Stimulated activated CD4-positive, alpha-beta T cell treated with anti-CD3 and anti-CD28 coated beads, TNF-alpha, amount 100 ng/mL, for 24 hours (primary cell): ENCODE measurements at regions not wholly inside any gene's neighbourhood (a gene's known extent, or its start where the extent isn't known, plus 50 kb on each side); places are given as distances from the start of the nearest gene placed in this dataset.
"Not testable (repeated sequence)": the region's sequence is repeated elsewhere in the genome, so short reads cannot be mapped to it uniquely, and the experiment has no call there.

Experiments
- DNase-seq, 3 experiments: peaks; one replicate each; pipeline ENCODE4 v3.0.0-alpha.2; 2020; ENCODE audit warnings: low read depth in 3 of 3

DNA sequence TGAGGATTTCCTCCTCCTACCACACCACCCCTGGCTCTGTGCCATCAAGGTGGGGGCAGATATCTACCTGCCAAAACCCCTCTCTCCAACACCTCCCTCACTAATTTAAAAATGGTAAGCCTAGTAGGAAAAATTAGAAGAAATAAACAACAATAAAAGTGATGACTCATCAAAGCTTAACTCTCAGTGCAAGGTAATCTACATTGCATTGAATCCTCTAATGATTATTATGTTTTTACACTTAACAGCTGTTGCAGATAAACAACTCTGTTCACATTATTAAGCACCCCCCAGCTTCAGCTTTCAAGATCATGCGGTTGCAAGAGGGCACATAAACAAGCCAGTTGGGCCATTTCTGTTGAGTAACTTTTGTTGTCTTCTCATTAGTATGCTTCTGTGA, 396.1 kb upstream of the ATP11B start:
- DNase-seq: no peak

DNA sequence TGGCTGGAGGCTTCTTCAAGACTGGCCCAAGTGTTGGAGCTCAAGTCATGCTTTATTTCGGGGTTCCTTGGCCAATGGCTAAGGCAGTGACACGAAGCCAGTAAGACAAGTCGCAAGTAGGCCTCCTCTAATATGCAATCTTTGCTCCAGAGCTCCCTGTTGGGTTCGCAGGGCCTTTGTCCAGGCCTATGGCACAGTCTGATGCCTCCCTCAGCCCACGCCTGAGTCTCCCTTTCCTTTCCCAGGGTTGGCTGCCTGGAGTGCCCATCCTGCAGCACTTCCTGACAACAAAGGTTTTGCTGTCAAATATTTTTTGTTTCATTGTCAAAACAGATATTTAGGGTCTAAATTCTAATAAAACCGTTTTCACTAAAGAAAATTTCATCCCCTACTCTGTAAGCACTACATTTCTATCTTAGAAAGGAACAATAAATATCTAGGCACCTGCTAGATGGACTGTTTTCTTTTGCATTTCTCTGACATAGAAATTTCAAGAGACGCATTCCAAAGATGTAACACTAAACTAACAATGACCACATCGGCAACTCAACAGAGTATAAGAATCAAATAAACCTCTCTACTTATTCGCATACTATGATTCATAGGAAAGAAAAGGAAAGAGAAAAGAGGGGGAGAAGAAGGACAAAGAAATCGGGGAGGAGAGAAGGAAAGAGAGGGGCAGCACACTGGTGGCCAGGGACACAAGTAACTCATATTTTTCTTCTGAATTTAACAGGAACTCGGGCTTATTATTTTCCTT, 393.1 kb upstream of the ATP11B start:
- DNase-seq: no peak

- DNase-seq: no peak
These were observed 392.5 kb upstream of the ATP11B start for GRCh38 chr3:182400838-182401237.

- DNase-seq: no peak
These were observed 389.3 kb upstream of the ATP11B start for GRCh38 chr3:182404031-182404430.

DNA sequence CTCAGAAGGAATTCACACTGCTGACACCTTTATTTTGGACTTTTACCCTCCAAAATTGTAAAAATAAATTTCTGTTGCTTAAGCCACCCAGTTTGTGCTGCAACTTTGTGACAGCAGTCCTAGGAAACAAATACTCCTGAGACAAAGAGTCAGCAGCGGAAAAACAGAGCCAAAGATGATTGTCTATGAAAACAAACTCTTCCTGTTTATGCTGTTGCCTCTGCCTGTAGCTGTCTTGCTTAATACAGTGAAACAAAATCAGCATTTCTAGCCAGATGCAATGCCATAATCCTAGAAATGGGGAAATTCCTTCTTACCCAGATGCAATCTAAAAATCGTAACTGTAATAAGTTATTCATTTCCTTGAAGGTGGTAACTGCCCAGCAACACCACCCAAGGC, 387.5 kb upstream of the ATP11B start:
- DNase-seq: no peak

- DNase-seq: no peak
These were observed 386.5 kb upstream of the ATP11B start for GRCh38 chr3:182406786-182407185.

DNA sequence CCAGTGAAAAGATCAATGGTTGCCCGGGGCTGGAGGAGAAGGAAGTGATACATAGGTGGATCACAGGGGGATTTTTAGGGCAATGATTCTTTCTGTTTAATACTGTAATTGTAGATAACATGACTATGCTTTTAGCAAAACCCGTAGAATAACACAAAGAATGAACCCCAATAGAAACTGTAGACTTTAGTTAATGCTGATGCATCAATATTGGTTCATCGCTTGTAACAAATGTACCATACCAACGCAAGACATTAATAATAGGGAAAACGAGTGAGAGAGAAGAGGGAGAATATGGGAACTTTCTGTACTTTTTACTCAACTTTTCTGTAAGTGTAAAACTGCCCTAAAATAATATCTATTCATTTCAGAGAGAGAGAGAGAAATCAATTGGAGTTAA, 383.3 kb upstream of the ATP11B start:
- no peak for DNase-seq

- DNase-seq: no peak
These were observed 381.2 kb upstream of the ATP11B start for GRCh38 chr3:182412066-182412465.

DNA sequence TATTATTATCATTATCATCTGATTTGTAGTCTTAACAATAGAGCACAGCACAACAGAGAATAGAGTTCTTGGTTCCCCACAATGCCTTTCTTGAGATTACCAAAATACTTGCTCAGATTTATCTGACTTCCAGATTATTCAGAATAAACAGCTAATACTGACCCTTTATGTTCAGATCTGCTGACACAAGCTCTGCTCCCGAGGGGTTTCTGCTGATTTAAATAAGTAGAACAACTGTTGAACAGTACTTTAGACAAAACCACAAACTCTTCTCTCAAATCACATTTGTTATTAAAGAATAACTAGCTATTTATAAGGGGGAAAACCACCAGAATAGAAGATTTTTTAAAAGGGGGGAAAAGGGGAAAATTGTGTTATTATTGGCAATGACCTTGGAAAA, 380.2 kb upstream of the ATP11B start:
- DNase-seq: no peak

DNA sequence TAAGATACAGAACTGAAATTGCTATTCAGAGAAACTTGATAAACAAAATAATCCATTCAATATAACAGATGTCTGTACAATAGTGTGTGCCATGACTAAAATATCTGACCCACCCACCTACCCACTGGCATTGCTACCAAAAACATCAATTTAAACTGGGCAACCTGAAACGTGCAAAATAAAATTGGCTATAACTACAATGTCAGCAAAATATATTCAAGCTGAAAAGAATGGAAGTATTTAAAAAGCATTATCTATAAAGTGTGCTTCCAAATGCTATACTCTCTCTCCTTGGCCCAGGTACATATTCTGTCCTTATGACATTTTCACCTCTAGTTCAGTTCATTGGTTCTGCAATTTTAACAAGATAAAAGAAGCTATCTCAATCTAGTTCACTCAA, 379.6 kb upstream of the ATP11B start:
- DNase-seq: no peak

DNA sequence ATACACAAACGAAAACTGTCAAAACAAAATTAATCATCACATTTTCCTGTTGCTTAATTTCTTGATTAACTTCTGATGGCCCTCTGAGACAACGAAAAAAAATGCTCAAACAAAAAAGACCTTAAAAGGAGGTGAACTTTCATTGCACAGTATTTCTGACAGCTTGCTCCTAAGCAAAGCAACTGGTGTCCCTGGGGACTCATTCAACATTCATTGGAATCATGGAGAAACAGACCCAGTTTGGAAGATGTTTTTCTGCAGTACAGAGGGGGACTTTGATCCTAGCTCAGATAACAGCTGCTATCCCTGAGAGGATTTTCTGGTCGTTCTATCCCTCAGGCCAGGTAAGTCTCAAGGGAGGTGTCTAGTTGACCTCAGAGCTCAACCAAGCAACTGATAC, 378.7 kb upstream of the ATP11B start:
- DNase-seq: no peak

- no peak for DNase-seq
These were observed 372.6 kb upstream of the ATP11B start for GRCh38 chr3:182420741-182421140.

- DNase-seq: no peak
These were observed 369.3 kb upstream of the ATP11B start for GRCh38 chr3:182424006-182424405.

DNA sequence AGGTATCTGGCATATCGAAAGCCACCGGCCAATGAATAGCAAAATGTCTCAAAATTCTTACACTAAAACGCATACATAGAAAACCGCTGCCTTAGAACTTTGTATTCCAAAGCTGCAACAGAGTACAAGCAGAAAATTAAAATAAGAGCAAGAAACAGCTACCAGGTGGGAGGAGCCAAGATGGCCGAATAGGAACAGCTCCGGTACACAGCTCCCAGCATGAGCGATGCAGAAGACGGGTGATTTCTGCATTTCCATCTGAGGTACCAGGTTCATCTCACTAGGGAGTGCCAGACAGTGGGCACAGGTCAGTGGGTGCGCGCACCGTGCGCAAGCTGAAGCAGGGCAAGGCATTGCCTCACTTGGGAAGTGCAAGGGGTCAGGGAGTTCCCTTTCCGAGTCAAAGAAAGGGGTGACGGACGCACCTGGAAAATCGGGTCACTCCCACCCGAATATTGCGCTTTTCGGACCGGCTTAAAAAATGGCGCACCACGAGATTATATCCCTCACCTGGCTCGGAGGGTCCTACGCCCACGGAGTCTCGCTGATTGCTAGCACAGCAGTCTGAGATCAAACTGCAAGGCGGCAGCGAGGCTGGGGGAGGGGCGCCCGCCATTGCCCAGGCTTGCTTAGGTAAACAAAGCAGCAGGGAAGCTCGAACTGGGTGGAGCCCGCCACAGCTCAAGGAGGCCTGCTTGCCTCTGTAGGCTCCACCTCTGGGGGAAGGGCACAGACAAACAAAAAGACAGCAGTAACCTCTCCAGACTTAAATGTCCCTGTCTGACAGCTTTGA, 367.2 kb upstream of the ATP11B start:
- not testable (repeated sequence) for DNase-seq

DNA sequence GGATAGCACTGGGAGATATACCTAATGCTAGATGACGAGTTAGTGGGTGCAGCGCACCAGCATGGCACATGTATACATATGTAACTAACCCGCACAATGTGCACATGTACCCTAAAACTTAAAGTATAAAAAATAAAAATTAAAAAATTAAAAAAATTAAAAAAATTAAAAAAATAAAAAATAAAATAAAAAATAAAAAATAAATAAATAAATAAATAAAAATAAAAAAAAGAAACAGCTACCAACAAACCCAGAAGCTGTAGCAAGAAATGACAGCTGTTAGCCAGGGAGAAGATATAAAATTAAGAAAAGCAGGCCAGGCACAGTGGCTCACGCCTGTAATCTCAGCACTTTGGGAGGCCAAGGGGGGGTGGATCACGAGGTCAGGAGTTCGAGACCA, 361.3 kb upstream of the ATP11B start:
- not testable (repeated sequence) for DNase-seq

DNA sequence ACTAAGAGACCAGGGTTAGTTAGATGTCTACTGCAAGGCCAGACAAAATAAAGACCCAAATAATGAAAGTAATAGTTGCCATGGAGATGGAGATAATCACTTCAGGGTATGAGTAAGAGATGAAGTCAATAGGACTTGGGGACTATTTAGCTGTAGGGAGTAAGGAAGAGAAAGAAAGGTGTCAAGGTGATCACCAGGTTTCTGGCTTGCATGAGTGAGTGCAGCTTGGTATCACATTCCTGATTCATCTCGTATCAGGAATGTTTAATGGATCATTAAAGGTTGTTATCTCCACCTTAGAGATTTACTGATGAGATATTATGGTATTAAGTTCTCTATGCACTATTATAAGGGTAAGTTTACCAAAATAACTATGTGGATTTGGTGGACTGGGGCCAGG, 357.4 kb upstream of the ATP11B start:
- DNase-seq: no peak

DNA sequence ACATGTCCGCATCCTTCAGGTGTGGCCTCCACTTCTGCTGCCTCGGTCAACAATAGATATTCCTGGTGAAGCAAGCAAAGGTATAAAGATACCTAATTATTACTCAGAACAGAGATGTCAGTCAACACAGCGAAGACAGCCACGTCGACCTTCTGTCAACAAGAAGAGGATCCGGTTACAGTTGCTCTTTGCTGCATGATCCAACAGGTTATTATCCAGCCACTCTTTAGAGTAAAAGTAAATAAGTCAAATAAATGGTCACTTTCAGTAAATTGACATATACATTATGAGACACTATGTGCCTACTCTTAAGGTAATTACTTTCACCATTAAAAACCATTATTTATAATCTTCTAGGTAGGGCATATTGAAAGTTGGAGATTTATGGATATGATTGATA, 356.8 kb upstream of the ATP11B start:
- DNase-seq: no peak

- no peak for DNase-seq
These were observed 354.9 kb upstream of the ATP11B start for GRCh38 chr3:182438398-182438797.

DNA sequence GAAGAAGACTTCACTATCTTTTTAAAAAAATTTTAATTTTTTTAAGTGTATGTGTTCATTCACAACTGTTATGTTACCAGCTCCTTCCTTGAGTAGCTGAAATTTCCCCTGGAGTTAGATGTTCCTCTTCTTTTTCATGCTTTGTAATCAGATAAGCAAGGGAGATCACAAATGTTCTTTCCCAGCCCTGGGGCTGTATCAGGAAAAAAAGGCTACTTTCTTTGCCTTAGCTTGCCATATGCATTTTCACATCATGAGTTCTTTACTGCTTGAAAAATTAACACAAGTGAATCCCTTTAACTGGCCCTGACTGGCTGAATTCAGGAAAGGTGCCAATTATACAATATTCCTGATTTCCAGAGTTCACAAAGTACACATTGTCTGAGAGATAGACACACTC, 353.2 kb upstream of the ATP11B start:
- DNase-seq: no peak

- no peak for DNase-seq
These were observed 347.7 kb upstream of the ATP11B start for GRCh38 chr3:182445576-182445975.

- DNase-seq: no peak
These were observed 342.1 kb upstream of the ATP11B start for GRCh38 chr3:182450942-182451787.

DNA sequence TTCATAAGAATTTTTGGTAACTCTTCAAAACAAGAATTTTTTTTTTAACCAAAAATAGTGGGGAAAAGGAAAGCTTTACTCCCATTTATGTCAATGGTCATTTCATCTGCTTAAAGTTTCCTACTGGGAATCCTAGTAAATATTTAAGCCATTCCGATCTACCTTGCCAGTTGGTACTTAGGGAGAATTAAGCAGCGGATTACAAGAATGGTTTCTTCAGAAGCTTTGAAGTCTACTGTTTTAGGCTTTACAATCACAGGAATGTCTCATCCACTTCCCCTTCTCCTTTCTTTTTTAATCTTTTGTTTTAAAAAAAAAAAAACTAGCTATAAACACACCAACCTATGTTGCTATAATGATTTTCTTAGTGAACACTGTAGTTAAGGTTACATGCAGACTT, 341.4 kb upstream of the ATP11B start:
- DNase-seq: no peak
